ENCODE measurements at regions not wholly inside any gene's neighbourhood (a gene's known extent, or its start where the extent isn't known, plus 50 kb on each side); places are given as distances from the start of the nearest gene placed in this dataset.

GRCh38 chr6:15158821-15159619 is 86.8 kb upstream of the JARID2 start:
- TF ChIP-seq CTCF (IDR thresholded peaks at IDR 0.05 in 4 of 5, conservative IDR thresholded peaks at IDR 0.05 in 1 of 5) (no peak), POLR2A (IDR thresholded peaks at IDR 0.05) (no peak)
